HCEC 1CT (cell line): ENCODE measurements at regions not wholly inside any gene's neighbourhood (a gene's known extent, or its start where the extent isn't known, plus 50 kb on each side); places are given as distances from the start of the nearest gene placed in this dataset.
A peak's percentile ranks its signal among the peaks of the same experiment; 100 is the strongest.

Experiments used
- DNase-seq: peaks from one replicate; pipeline ENCODE4 v3.0.0-alpha.2; 2017

- no peak for DNase-seq
These were observed 96.6 kb downstream of the CYB561 start for GRCh38 chr17:63349478-63350000.

GRCh38 chr17:63350364-63350763, 95.7 kb downstream of the CYB561 start:
- DNase-seq: no peak

GRCh38 chr17:63354256-63354655, 91.8 kb downstream of the CYB561 start:
- DNase-seq: no peak

GRCh38 chr17:63356337-63356757, 89.8 kb downstream of the CYB561 start:
- DNase-seq: peak; percentile 95

- DNase-seq: peak; percentile 94
These were observed 87.8 kb downstream of the CYB561 start for GRCh38 chr17:63358111-63358839.

- DNase-seq: no peak
These were observed 87.2 kb downstream of the CYB561 start for GRCh38 chr17:63358956-63359355.

GRCh38 chr17:63361182-63361581, 84.9 kb downstream of the CYB561 start:
- no peak for DNase-seq

- DNase-seq: no peak
These were observed 84.0 kb downstream of the CYB561 start for GRCh38 chr17:63362115-63362514.

- DNase-seq: no peak
These were observed 81.7 kb downstream of the CYB561 start for GRCh38 chr17:63364387-63364786.

GRCh38 chr17:63364944-63365343, 81.2 kb downstream of the CYB561 start:
- no peak for DNase-seq

GRCh38 chr17:63365366-63366240, 80.5 kb downstream of the CYB561 start:
- no peak for DNase-seq

GRCh38 chr17:63366241-63366566, 79.9 kb downstream of the CYB561 start:
- DNase-seq: no peak

- peak; percentile 65 for DNase-seq
These were observed 76.9 kb downstream of the CYB561 start for GRCh38 chr17:63369233-63369632.

- no peak for DNase-seq
These were observed 75.4 kb downstream of the CYB561 start for GRCh38 chr17:63370696-63371095.

- DNase-seq: no peak
These were observed 69.2 kb downstream of the CYB561 start for GRCh38 chr17:63376949-63377348.

GRCh38 chr17:63378411-63379375, 67.4 kb downstream of the CYB561 start:
- no peak for DNase-seq

- no peak for DNase-seq
These were observed 66.5 kb downstream of the CYB561 start for GRCh38 chr17:63379636-63380035.

- no peak for DNase-seq
These were observed 64.9 kb downstream of the CYB561 start for GRCh38 chr17:63381101-63381729.

GRCh38 chr17:63382136-63382535, 64.0 kb downstream of the CYB561 start:
- DNase-seq: peak; percentile 36
